Keratinocyte (primary cell): ENCODE measurements at regions not wholly inside any gene's neighbourhood (a gene's known extent, or its start where the extent isn't known, plus 50 kb on each side); places are given as distances from the start of the nearest gene placed in this dataset.

Experiments used
- DNase-seq: peaks from one replicate; pipeline ENCODE4 v3.0.0-alpha.2; 2011; ENCODE audit warnings: low read depth, missing footprints, low spot score
- FAIRE-seq: peaks from 2 replicates; lab custom pipeline; 2011; peaks lifted over from hg19 to GRCh38; lab: Jason Lieb, UNC
- H2AFZ ChIP-seq: 2 replicates; pipeline ENCODE4 v1.6.0; 2012; ENCODE audit warnings: low read length, control low read depth, inconsistent platforms; ENCODE audit not compliant: control insufficient read depth
- H3K27ac ChIP-seq: 2 replicates; pipeline ENCODE4 v1.5.1; 2011; ENCODE audit warnings: low read length; ENCODE audit not compliant: control insufficient read depth, insufficient read depth
- H3K27me3 ChIP-seq: 3 replicates; pipeline ENCODE4 v1.6.0; 2011; ENCODE audit warnings: low read length; ENCODE audit not compliant: control insufficient read depth, insufficient read depth; ENCODE audit errors: extremely low read depth
- H3K36me3 ChIP-seq, 2 experiments: 2 replicates in 1 of 2; 3 replicates in 1 of 2; pipeline ENCODE4 v1.5.1; 2011; ENCODE audit warnings: low read length in 2 of 2, mild to moderate bottlenecking in 1 of 2; ENCODE audit not compliant: control insufficient read depth in 2 of 2, insufficient read depth in 2 of 2; ENCODE audit errors: extremely low read depth in 1 of 2
- H3K4me1 ChIP-seq: 3 replicates; pipeline ENCODE4 v1.5.1; 2011; ENCODE audit warnings: low read length; ENCODE audit not compliant: control insufficient read depth, insufficient read depth; ENCODE audit errors: extremely low read depth
- H3K4me2 ChIP-seq: 3 replicates; pipeline ENCODE4 v1.6.0; 2011; ENCODE audit warnings: low read depth, low read length; ENCODE audit not compliant: control insufficient read depth, insufficient read depth; ENCODE audit errors: extremely low read depth
- H3K4me3 ChIP-seq, 3 experiments: fragments of 200-600 bp in 1 of 3; sonication (generic) in 1 of 3; 2 replicates in 2 of 3; 3 replicates in 1 of 3; pipeline ENCODE4 v1.5.1; 2011 to 2016; ENCODE audit warnings: low read length in 3 of 3, mild to moderate bottlenecking in 3 of 3, control low read depth in 2 of 3, inconsistent platforms in 1 of 3, low read depth in 1 of 3, mixed read lengths in 1 of 3, mixed run types in 1 of 3, moderate library complexity in 1 of 3; ENCODE audit not compliant: control insufficient read depth in 2 of 3, insufficient read depth in 2 of 3; ENCODE audit errors: extremely low read depth in 1 of 3
- H3K79me2 ChIP-seq: 2 replicates; pipeline ENCODE4 v1.6.0; 2012; ENCODE audit warnings: low read length; ENCODE audit not compliant: control insufficient read depth, insufficient read depth
- H3K9ac ChIP-seq: 3 replicates; pipeline ENCODE4 v1.6.0; 2011; ENCODE audit warnings: low read length; ENCODE audit not compliant: control insufficient read depth, insufficient read depth; ENCODE audit errors: extremely low read depth
- H3K9me1 ChIP-seq: 3 replicates; pipeline ENCODE4 v1.6.0; 2011; ENCODE audit warnings: low read length; ENCODE audit not compliant: control insufficient read depth, insufficient read depth; ENCODE audit errors: extremely low read depth
- H3K9me3 ChIP-seq: 2 replicates; pipeline ENCODE4 v1.5.1; 2012; ENCODE audit warnings: low read depth, low read length; ENCODE audit not compliant: control insufficient read depth
- H4K20me1 ChIP-seq: 3 replicates; pipeline ENCODE4 v1.6.0; 2011; ENCODE audit warnings: low read length; ENCODE audit not compliant: control insufficient read depth, insufficient read depth; ENCODE audit errors: extremely low read depth
- EZH2 ChIP-seq: IDR thresholded peaks from one replicate; pipeline ENCODE4 v1.6.1; 2012; ENCODE audit warnings: inconsistent platforms, mild to moderate bottlenecking, low read length, moderate library complexity
- dilution Hi-C: fragments of 300-500 bp; cut with MboI; formaldehyde crosslinking; loops from one replicate; pipeline ENCODE4 v1.7.0; 2020; ENCODE audit warnings: low sequenced_read_pairs; ENCODE audit not compliant: extremely low pct_ligation_motif_present
- TF ChIP-seq, protein P1 (sequence below), 3 experiments: IDR thresholded peaks in 1 of 3; conservative IDR thresholded peaks in 1 of 3; optimal IDR thresholded peaks in 1 of 3; 2 replicates in 2 of 3; 3 replicates in 1 of 3; pipeline versions ENCODE3 to v1.5.1; 2011; ENCODE audit warnings: low read length in 3 of 3, mild to moderate bottlenecking in 3 of 3, moderate library complexity in 2 of 3, control low read depth in 1 of 3, inconsistent platforms in 1 of 3; ENCODE audit not compliant: insufficient read depth in 2 of 3; ENCODE audit errors: extremely low read depth in 1 of 3

DNA sequence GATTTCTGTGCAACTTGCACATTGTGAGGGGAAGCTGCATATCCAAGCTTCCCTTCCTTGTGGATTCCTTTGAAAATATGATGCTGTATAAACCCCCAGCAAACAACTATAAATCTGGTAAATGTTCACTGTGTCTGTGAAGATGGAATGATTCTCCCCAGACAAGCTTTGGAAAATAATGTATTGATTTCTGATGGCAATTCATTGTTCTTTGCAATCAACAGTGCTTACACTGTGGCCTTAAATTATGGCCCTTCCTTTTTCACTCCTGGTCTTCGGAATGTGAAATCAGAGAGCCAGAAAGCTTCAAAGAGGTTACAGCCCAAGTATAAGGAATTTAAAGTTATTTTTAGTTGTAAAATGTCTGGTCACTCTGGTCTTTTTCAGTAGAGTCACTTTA, 308.8 kb downstream of the CBLN4 start:
- no peak overlapping the region for H3K9ac ChIP-seq
- no peak overlapping the region for H3K4me3 ChIP-seq
- dilution Hi-C loops = no loop called here
- no peak for TF ChIP-seq EZH2
- no peaks in the 10 kb centered on the region for H4K20me1 ChIP-seq
- no peaks in the 10 kb centered on the region for H3K27me3 ChIP-seq
- FAIRE-seq = no peak
- no peaks in the 10 kb centered on the region for H3K36me3 ChIP-seq
- no peak for DNase-seq
- no peaks in the 10 kb centered on the region for H3K4me1 ChIP-seq
- no peaks in the 10 kb centered on the region for H3K9me3 ChIP-seq
- no peak overlapping the region for H2AFZ ChIP-seq
- no peak overlapping the region for H3K4me2 ChIP-seq
- no peaks in the 10 kb centered on the region for H3K79me2 ChIP-seq
- H3K9me1 ChIP-seq = no peaks in the 10 kb centered on the region
- H3K27ac ChIP-seq = no peak overlapping the region

- no peak for TF ChIP-seq EZH2
- TF ChIP-seq, protein P1, sequence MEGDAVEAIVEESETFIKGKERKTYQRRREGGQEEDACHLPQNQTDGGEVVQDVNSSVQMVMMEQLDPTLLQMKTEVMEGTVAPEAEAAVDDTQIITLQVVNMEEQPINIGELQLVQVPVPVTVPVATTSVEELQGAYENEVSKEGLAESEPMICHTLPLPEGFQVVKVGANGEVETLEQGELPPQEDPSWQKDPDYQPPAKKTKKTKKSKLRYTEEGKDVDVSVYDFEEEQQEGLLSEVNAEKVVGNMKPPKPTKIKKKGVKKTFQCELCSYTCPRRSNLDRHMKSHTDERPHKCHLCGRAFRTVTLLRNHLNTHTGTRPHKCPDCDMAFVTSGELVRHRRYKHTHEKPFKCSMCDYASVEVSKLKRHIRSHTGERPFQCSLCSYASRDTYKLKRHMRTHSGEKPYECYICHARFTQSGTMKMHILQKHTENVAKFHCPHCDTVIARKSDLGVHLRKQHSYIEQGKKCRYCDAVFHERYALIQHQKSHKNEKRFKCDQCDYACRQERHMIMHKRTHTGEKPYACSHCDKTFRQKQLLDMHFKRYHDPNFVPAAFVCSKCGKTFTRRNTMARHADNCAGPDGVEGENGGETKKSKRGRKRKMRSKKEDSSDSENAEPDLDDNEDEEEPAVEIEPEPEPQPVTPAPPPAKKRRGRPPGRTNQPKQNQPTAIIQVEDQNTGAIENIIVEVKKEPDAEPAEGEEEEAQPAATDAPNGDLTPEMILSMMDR (optimal IDR thresholded peaks at IDR 0.05 in 1 of 3, IDR thresholded peaks at IDR 0.05 in 1 of 3, conservative IDR thresholded peaks at IDR 0.05 in 1 of 3; ENCODE audit: extremely low read depth in 1 of 3, insufficient read depth in 2 of 3, low read length in 3 of 3) = no peak
- Histone ChIP-seq H3K27ac (no peak overlapping the region), H3K27me3 (no peaks in the 10 kb centered on the region), H4K20me1 (no peaks in the 10 kb centered on the region), H3K9me3 (no peaks in the 10 kb centered on the region), H3K4me2 (no peak overlapping the region), H3K9ac (no peak overlapping the region), H3K36me3 (no peaks in the 10 kb centered on the region), H3K79me2 (no peaks in the 10 kb centered on the region), H3K4me1 (no peaks in the 10 kb centered on the region), H3K4me3 (no peak overlapping the region), H2AFZ (no peak overlapping the region), H3K9me1 (no peaks in the 10 kb centered on the region)
- dilution Hi-C loops = no loop called here
- DNase-seq = no peak
- no peak for FAIRE-seq
Measured at GRCh38 chr20:55693641-55694040, 311.7 kb downstream of the CBLN4 start.

DNA sequence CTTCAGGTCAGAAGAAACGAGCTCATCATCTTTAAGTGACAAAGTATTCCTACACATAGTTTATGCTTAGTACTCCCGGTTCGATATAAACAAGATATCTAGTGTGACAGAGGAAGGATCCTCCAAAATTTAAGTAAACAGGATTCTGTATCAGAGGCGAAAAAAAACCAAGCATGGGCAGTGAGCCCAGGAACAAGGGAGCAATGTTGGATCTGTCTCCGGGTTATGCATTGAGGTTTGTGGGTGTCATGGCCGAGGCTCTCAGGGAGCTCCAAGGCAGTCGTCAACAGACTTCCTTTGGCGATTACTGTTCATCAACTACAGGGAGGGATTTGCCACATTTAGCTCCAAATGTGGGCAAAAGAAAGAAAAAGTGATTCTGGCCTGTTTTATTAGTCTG, 319.5 kb downstream of the CBLN4 start:
- DNase-seq (no peak), FAIRE-seq (no peak)
- H3K4me3 ChIP-seq = no peak overlapping the region
- no peaks in the 10 kb centered on the region for H4K20me1 ChIP-seq
- no peaks in the 10 kb centered on the region for H3K27me3 ChIP-seq
- no peak overlapping the region for H3K4me2 ChIP-seq
- H3K4me1 ChIP-seq = no peaks in the 10 kb centered on the region
- dilution Hi-C loops = no loop called here
- H3K36me3 ChIP-seq = no peaks in the 10 kb centered on the region
- H3K9ac ChIP-seq = no peak overlapping the region
- no peak overlapping the region for H2AFZ ChIP-seq
- H3K79me2 ChIP-seq = no peaks in the 10 kb centered on the region
- H3K9me1 ChIP-seq = no peaks in the 10 kb centered on the region
- no peaks in the 10 kb centered on the region for H3K9me3 ChIP-seq
- no peak overlapping the region for H3K27ac ChIP-seq
- TF ChIP-seq, protein P1 (optimal IDR thresholded peaks at IDR 0.05 in 1 of 3, IDR thresholded peaks at IDR 0.05 in 1 of 3, conservative IDR thresholded peaks at IDR 0.05 in 1 of 3; ENCODE audit: extremely low read depth in 1 of 3, insufficient read depth in 2 of 3, low read length in 3 of 3) = no peak
- TF ChIP-seq EZH2 = no peak
